H1 (cell line): ENCODE measurements at regions not wholly inside any gene's neighbourhood (a gene's known extent, or its start where the extent isn't known, plus 50 kb on each side); places are given as distances from the start of the nearest gene placed in this dataset.

Experiments
- CTCF ChIA-PET: fragments of 300-600 bp; sonication (Branson Sonifier 250); formaldehyde crosslinking; loops from one replicate; lab custom pipeline; 2021; ENCODE audit not compliant: partially characterized antibody; lab: Charles Lee
- POLR2A ChIA-PET: fragments of 300-600 bp; sonication (Branson Sonifier 250); formaldehyde crosslinking; loops from one replicate; lab custom pipeline; 2021; ENCODE audit warnings: inconsistent platforms; ENCODE audit not compliant: partially characterized antibody; lab: Charles Lee
- DNase-seq, 2 experiments: peaks; one replicate each; pipeline versions ENCODE4 v3.0.0 to v3.0.0-alpha.2; 2010 to 2022; ENCODE audit warnings: low spot score in 2 of 2, low read depth in 1 of 2, mixed read lengths in 1 of 2
- FAIRE-seq: peaks from 2 replicates; lab custom pipeline; 2011; peaks lifted over from hg19 to GRCh38; lab: Jason Lieb, UNC
- H2AFZ ChIP-seq: 2 replicates; pipeline ENCODE4 v1.8.1; 2012; ENCODE audit warnings: low read length, inconsistent platforms
- H2AK5ac ChIP-seq: 2 replicates; pipeline ENCODE4 v1.6.1; 2013; ENCODE audit warnings: low read depth, low read length
- H2BK120ac ChIP-seq: replicated peaks from 2 replicates; pipeline ENCODE3; 2013; ENCODE audit warnings: low read depth, low read length, inconsistent platforms
- H2BK12ac ChIP-seq: 2 replicates; pipeline ENCODE4 v1.6.1; 2013; ENCODE audit warnings: low read depth, low read length
- H2BK15ac ChIP-seq: 2 replicates; pipeline ENCODE4 v1.6.1; 2013; ENCODE audit warnings: low read length
- H2BK20ac ChIP-seq: 2 replicates; pipeline ENCODE4 v1.6.1; 2013; ENCODE audit warnings: low read length
- H2BK5ac ChIP-seq: 2 replicates; pipeline ENCODE4 v1.6.1; 2013; ENCODE audit warnings: low read depth, low read length
- H3K14ac ChIP-seq: 2 replicates; pipeline ENCODE4 v1.6.1; 2013; ENCODE audit warnings: inconsistent platforms; ENCODE audit not compliant: insufficient read length
- H3K18ac ChIP-seq: 2 replicates; pipeline ENCODE4 v1.6.1; 2013; ENCODE audit warnings: low read length; ENCODE audit errors: extremely low read depth
- H3K23ac ChIP-seq: 2 replicates; pipeline ENCODE4 v1.6.1; 2013; ENCODE audit warnings: inconsistent platforms; ENCODE audit not compliant: insufficient read length
- H3K23me2 ChIP-seq: 2 replicates; pipeline ENCODE4 v1.6.1; 2013; ENCODE audit warnings: low read depth, low read length
- H3K27ac ChIP-seq: 2 replicates; pipeline ENCODE4 v1.6.1; 2011; ENCODE audit warnings: low read depth, low read length, inconsistent platforms
- H3K27me3 ChIP-seq, 4 experiments: replicated peaks in 1 of 4; 1 replicate in 1 of 4; 2 replicates in 3 of 4; pipeline versions ENCODE4 v1.6.1 to v1.8.1; 2011 to 2013; ENCODE audit warnings: low read length in 3 of 4, mild to moderate bottlenecking in 3 of 4, inconsistent platforms in 2 of 4, mixed read lengths in 2 of 4, moderate library complexity in 1 of 4; ENCODE audit not compliant: control insufficient read depth in 3 of 4, insufficient read depth in 3 of 4; ENCODE audit errors: extremely low read depth in 1 of 4
- H3K36me3 ChIP-seq, 4 experiments: 2 replicates each; pipeline versions ENCODE4 v1.6.1 to v1.8.1; 2011 to 2013; ENCODE audit warnings: mild to moderate bottlenecking in 4 of 4, low read length in 3 of 4, moderate library complexity in 2 of 4, control low read depth in 1 of 4, inconsistent platforms in 1 of 4; ENCODE audit not compliant: insufficient read depth in 4 of 4, control insufficient read depth in 2 of 4
- H3K4ac ChIP-seq: replicated peaks from 2 replicates; pipeline ENCODE3; 2013; ENCODE audit warnings: low read length, low read depth, mixed read lengths, inconsistent platforms; ENCODE audit not compliant: insufficient read length
- H3K4me1 ChIP-seq, 4 experiments: replicated peaks in 1 of 4; 1 replicate in 1 of 4; 2 replicates in 3 of 4; pipeline versions ENCODE4 v1.6.1 to v1.8.1; 2011 to 2013; ENCODE audit warnings: low read length in 3 of 4, inconsistent platforms in 2 of 4, mixed read lengths in 1 of 4; ENCODE audit not compliant: insufficient read depth in 4 of 4, control insufficient read depth in 3 of 4
- H3K4me2 ChIP-seq, 2 experiments: 2 replicates each; pipeline versions ENCODE4 v1.6.1 to v1.8.1; 2011 to 2013; ENCODE audit warnings: low read depth in 2 of 2, low read length in 2 of 2, control low read depth in 1 of 2, inconsistent platforms in 1 of 2, mild to moderate bottlenecking in 1 of 2; ENCODE audit not compliant: insufficient read depth in 1 of 2
- H3K4me3 ChIP-seq, 4 experiments: fragments of 200-600, 300-600 bp in 1 of 4; sonication (generic), shearing (Covaris generic), sonication (Bioruptor Twin) in 1 of 4; 2 replicates each; pipeline versions ENCODE4 v1.5.1 to v1.8.1; 2011 to 2016; ENCODE audit warnings: low read length in 4 of 4, low read depth in 3 of 4, control low read depth in 2 of 4, inconsistent platforms in 2 of 4, mild to moderate bottlenecking in 2 of 4, mixed read lengths in 1 of 4, moderate library complexity in 1 of 4; ENCODE audit not compliant: insufficient read depth in 2 of 4; ENCODE audit errors: extremely low read depth in 1 of 4
- H3K56ac ChIP-seq: replicated peaks from 2 replicates; pipeline ENCODE3; 2013; ENCODE audit warnings: low read depth, mild to moderate bottlenecking, mixed read lengths, low read length, inconsistent platforms; ENCODE audit not compliant: insufficient read length
- H3K79me1 ChIP-seq: 2 replicates; pipeline ENCODE4 v1.6.1; 2013; ENCODE audit warnings: low read depth, low read length, control low read depth
- H3K79me2 ChIP-seq, 2 experiments: 2 replicates each; pipeline versions ENCODE4 v1.6.1 to v1.8.1; 2012 to 2013; ENCODE audit warnings: low read length in 2 of 2, mild to moderate bottlenecking in 2 of 2, inconsistent platforms in 1 of 2; ENCODE audit not compliant: insufficient read depth in 2 of 2, control insufficient read depth in 1 of 2
- H3K9ac ChIP-seq, 4 experiments: replicated peaks in 1 of 4; 1 replicate in 1 of 4; 2 replicates in 3 of 4; pipeline versions ENCODE4 v1.6.1 to v1.8.1; 2011 to 2013; ENCODE audit warnings: low read depth in 3 of 4, low read length in 3 of 4, control low read depth in 2 of 4, mild to moderate bottlenecking in 2 of 4, moderate library complexity in 2 of 4, inconsistent platforms in 1 of 4; ENCODE audit errors: extremely low read depth in 1 of 4
- H3K9me3 ChIP-seq, 2 experiments: 2 replicates each; pipeline versions ENCODE4 v1.6.1 to v1.8.1; 2012 to 2013; ENCODE audit warnings: mild to moderate bottlenecking in 2 of 2, moderate library complexity in 2 of 2, control low read depth in 1 of 2, inconsistent platforms in 1 of 2, low read depth in 1 of 2, low read length in 1 of 2, mixed read lengths in 1 of 2; ENCODE audit not compliant: insufficient read depth in 2 of 2
- H4K20me1 ChIP-seq, 2 experiments: replicated peaks in 1 of 2; 2 replicates each; pipeline versions ENCODE3 to v1.8.1; 2011 to 2013; ENCODE audit warnings: inconsistent platforms in 2 of 2, low read length in 2 of 2, mild to moderate bottlenecking in 1 of 2; ENCODE audit not compliant: insufficient read depth in 2 of 2, control insufficient read depth in 1 of 2
- H4K5ac ChIP-seq: 2 replicates; pipeline ENCODE4 v1.6.1; 2013; ENCODE audit warnings: low read length, low read depth, mixed read lengths, inconsistent platforms; ENCODE audit not compliant: insufficient read length
- H4K8ac ChIP-seq: 2 replicates; pipeline ENCODE4 v1.8.0; 2013; ENCODE audit warnings: mild to moderate bottlenecking, moderate library complexity, low read length, inconsistent platforms; ENCODE audit not compliant: insufficient read depth; ENCODE audit errors: extremely low read depth
- H4K91ac ChIP-seq: replicated peaks from 2 replicates; pipeline ENCODE3; 2013; ENCODE audit warnings: low read length, mixed read lengths, inconsistent platforms; ENCODE audit not compliant: insufficient read length
- ASH2L ChIP-seq: fragments of 200-600, 300-600 bp; sonication (generic); IDR thresholded peaks from one replicate; pipeline ENCODE4 v1.7.1; 2017; ENCODE audit warnings: low read length
- CBX8 ChIP-seq: fragments of 300-800, 300-1000 bp; sonication (generic); IDR thresholded peaks from 2 replicates; pipeline ENCODE4 v1.7.1; 2016; ENCODE audit warnings: low read depth, low read length, borderline replicate concordance
- EP300 ChIP-seq, 2 experiments: IDR thresholded peaks; 1 replicate in 1 of 2; 2 replicates in 1 of 2; pipeline ENCODE4 v1.6.1; 2011 to 2012; ENCODE audit warnings: low read depth in 2 of 2, low read length in 2 of 2, mild to moderate bottlenecking in 2 of 2, borderline replicate concordance in 1 of 2, inconsistent platforms in 1 of 2, moderate library complexity in 1 of 2
- HDAC2 ChIP-seq, 2 experiments: fragments of 300-600 bp in 1 of 2; sonication (generic) in 1 of 2; IDR thresholded peaks; 2 replicates each; pipeline ENCODE4 v1.6.1; 2011 to 2012; ENCODE audit warnings: low read depth in 2 of 2, low read length in 2 of 2, mild to moderate bottlenecking in 2 of 2, moderate library complexity in 2 of 2, borderline replicate concordance in 1 of 2, inconsistent platforms in 1 of 2
- MAFK ChIP-seq: IDR thresholded peaks from 2 replicates; pipeline ENCODE4 v1.6.1; 2012; ENCODE audit warnings: low read depth, mild to moderate bottlenecking, improper control_type of control experiment, low read length
- PHF8 ChIP-seq: fragments of 200-600 bp; sonication (generic); conservative IDR thresholded peaks from 2 replicates; pipeline ENCODE4 v1.7.1; 2012; ENCODE audit warnings: low read depth, mild to moderate bottlenecking, inconsistent platforms, low read length, moderate library complexity
- POLR2AphosphoS5 ChIP-seq: IDR thresholded peaks from 2 replicates; pipeline ENCODE4 v1.6.1; 2011; ENCODE audit warnings: low read depth, low read length
- RBBP5 ChIP-seq: IDR thresholded peaks from 2 replicates; pipeline ENCODE4 v1.7.1; 2012; ENCODE audit warnings: low read depth, mild to moderate bottlenecking, inconsistent platforms, low read length, moderate library complexity, borderline replicate concordance
- RNF2 ChIP-seq: fragments of 200-900, 300-1000 bp; sonication (generic); IDR thresholded peaks from 2 replicates; pipeline ENCODE4 v1.7.1; 2016; ENCODE audit warnings: borderline replicate concordance, low read depth, mild to moderate bottlenecking, antibody characterized with exemption, low read length; ENCODE audit not compliant: poor library complexity, severe bottlenecking; ENCODE audit errors: missing control alignments
- SIRT6 ChIP-seq: IDR thresholded peaks from one replicate; pipeline ENCODE4 v1.7.1; 2012; ENCODE audit warnings: low read length, inconsistent platforms
- SP1 ChIP-seq: IDR thresholded peaks from 2 replicates; pipeline ENCODE4 v1.6.1; 2011; ENCODE audit warnings: low read depth, low read length
- SP2 ChIP-seq: IDR thresholded peaks from 2 replicates; pipeline ENCODE4 v1.6.1; 2012; ENCODE audit warnings: mild to moderate bottlenecking, low read length, inconsistent platforms
- WGBS, 2 experiments: shearing (Covaris generic) in 1 of 2; methylation state at CpG; one replicate each; pipeline versions ENCODE4 v1.1.6 to v1.1.7; 2013 to 2015; ENCODE audit warnings: low lambda C conversion rate in 2 of 2, mixed read lengths in 2 of 2, inconsistent platforms in 1 of 2, low coverage in 1 of 2, missing lambda C conversion rate in 1 of 2; ENCODE audit not compliant: insufficient replicate concordance in 2 of 2, insufficient coverage in 1 of 2, insufficient read length in 1 of 2; ENCODE audit errors: extremely low coverage in 1 of 2, missing lambda C conversion rate in 1 of 2; 5-methylcytosine and 5-hydroxymethylcytosine counted together
- TF ChIP-seq, protein P1 (sequence below): IDR thresholded peaks from 2 replicates; pipeline ENCODE4 v1.6.1; 2012; ENCODE audit warnings: inconsistent platforms

- Histone ChIP-seq H2BK120ac (no peak overlapping the region), H3K4me1 (no peaks in the 10 kb centered on the region), H2BK20ac (no peak overlapping the region), H3K36me3 (no peaks in the 10 kb centered on the region), H3K79me1 (no peaks in the 10 kb centered on the region), H2AFZ (no peak overlapping the region), H3K4me2 (no peak overlapping the region), H3K56ac (no peak overlapping the region), H3K27me3 (no peaks in the 10 kb centered on the region), H3K14ac (no peak overlapping the region), H2BK5ac (no peak overlapping the region), H3K9me3 (no peaks in the 10 kb centered on the region), H4K5ac (no peak overlapping the region), H2BK12ac (no peak overlapping the region), H3K4me3 (no peak overlapping the region), H3K9ac (no peak overlapping the region), H3K79me2 (no peaks in the 10 kb centered on the region), H3K23ac (no peak overlapping the region), H4K20me1 (no peaks in the 10 kb centered on the region), H2BK15ac (no peak overlapping the region), H4K91ac (no peak overlapping the region), H3K4ac (no peak overlapping the region), H2AK5ac (no peak overlapping the region), H4K8ac (no peak overlapping the region), H3K27ac (no peak overlapping the region), H3K23me2 (no peaks in the 10 kb centered on the region), H3K18ac (no peak overlapping the region)
- POLR2A ChIA-PET, result no interaction called here
- 83% methylated on average over 3 of the region's 3 CpGs; no CpG with 5 or more reads in 1 of the 2 experiments for WGBS, 2 experiments
- DNase-seq (no peak), FAIRE-seq (no peak)
- CTCF ChIA-PET, result interaction anchor here (1.0 kb wide), 1 partner anchor 20 kb away, joined by 3 read pairs; no protein-coding TSS in a partner anchor
- TF ChIP-seq SIRT6 (no peak), SP1 (no peak), PHF8 (no peak), CBX8 (no peak), MAFK (no peak), RBBP5 (no peak), RNF2 (no peak), SP2 (no peak), EP300 (IDR thresholded peaks at IDR 0.05; ENCODE audit: borderline replicate concordance in 1 of 2, low read depth in 2 of 2, low read length in 2 of 2) (no peak), HDAC2 (IDR thresholded peaks at IDR 0.05; ENCODE audit: borderline replicate concordance in 1 of 2, low read depth in 2 of 2, low read length in 2 of 2) (no peak), ASH2L (no peak), POLR2AphosphoS5 (no peak)
- TF ChIP-seq, protein P1, sequence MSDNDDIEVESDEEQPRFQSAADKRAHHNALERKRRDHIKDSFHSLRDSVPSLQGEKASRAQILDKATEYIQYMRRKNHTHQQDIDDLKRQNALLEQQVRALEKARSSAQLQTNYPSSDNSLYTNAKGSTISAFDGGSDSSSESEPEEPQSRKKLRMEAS, result no peak
Measured at GRCh38 chr11:109506115-109506514, 84.1 kb downstream of the C11orf87 start.
